ENCODE measurements at regions not wholly inside any gene's neighbourhood (a gene's known extent, or its start where the extent isn't known, plus 50 kb on each side); places are given as distances from the start of the nearest gene placed in this dataset.
A peak's percentile ranks its signal among the peaks of the same experiment; 100 is the strongest.

GRCh38 chr6:105633814-105634213 lies 230.9 kb upstream of the PREP start:
- Histone ChIP-seq H3K79me2 (ENCODE audit: control insufficient read depth, insufficient read depth, low read length, unreplicated experiment) (no peaks in the 10 kb centered on the region), H3K27me3 (ENCODE audit: insufficient read depth, low read length) (0 out of 2 replicates have a peak, but pooled peaks cover 2% of the 10 kb centered on the region), H3K27ac (ENCODE audit: low read depth, low read length) (no peak overlapping the region), H3K4me3 (ENCODE audit: low read depth, low read length) (no peak overlapping the region), H2AFZ (ENCODE audit: low read length, unreplicated experiment) (no peak overlapping the region), H3K4me1 (ENCODE audit: control insufficient read depth, insufficient read depth, low read length, unreplicated experiment) (no peaks in the 10 kb centered on the region), H3K36me3 (ENCODE audit: insufficient read depth, low read length) (no peaks in the 10 kb centered on the region)

GRCh38 chr6:105628156-105628860 lies 225.4 kb upstream of the PREP start:
- no peak overlapping the region for H3K27ac ChIP-seq (ENCODE audit: low read depth, low read length)
- no peaks in the 10 kb centered on the region for H3K4me1 ChIP-seq (ENCODE audit: control insufficient read depth, insufficient read depth, low read length, unreplicated experiment)
- no peaks in the 10 kb centered on the region for H3K79me2 ChIP-seq (ENCODE audit: control insufficient read depth, insufficient read depth, low read length, unreplicated experiment)
- no peak overlapping the region for H2AFZ ChIP-seq (ENCODE audit: low read length, unreplicated experiment)
- H3K27me3 ChIP-seq (ENCODE audit: insufficient read depth, low read length) = 0 out of 2 replicates have a peak, but pooled peaks cover 2% of the 10 kb centered on the region
- no peaks in the 10 kb centered on the region for H3K36me3 ChIP-seq (ENCODE audit: insufficient read depth, low read length)
- no peak overlapping the region for H3K4me3 ChIP-seq (ENCODE audit: low read depth, low read length)

GRCh38 chr6:105626295-105627158 lies 223.6 kb upstream of the PREP start:
- Histone ChIP-seq H2AFZ (ENCODE audit: low read length, unreplicated experiment) (no peak overlapping the region), H3K36me3 (ENCODE audit: insufficient read depth, low read length) (no peaks in the 10 kb centered on the region), H3K27ac (ENCODE audit: low read depth, low read length) (no peak overlapping the region), H3K79me2 (ENCODE audit: control insufficient read depth, insufficient read depth, low read length, unreplicated experiment) (no peaks in the 10 kb centered on the region), H3K27me3 (ENCODE audit: insufficient read depth, low read length) (0 out of 2 replicates have a peak, but pooled peaks cover 2% of the 10 kb centered on the region), H3K4me3 (ENCODE audit: low read depth, low read length) (no peak overlapping the region), H3K4me1 (ENCODE audit: control insufficient read depth, insufficient read depth, low read length, unreplicated experiment) (no peaks in the 10 kb centered on the region)

- H3K4me3 ChIP-seq (ENCODE audit: low read depth, low read length) = no peak overlapping the region
- no peaks in the 10 kb centered on the region for H3K27me3 ChIP-seq (ENCODE audit: insufficient read depth, low read length)
- H3K27ac ChIP-seq (ENCODE audit: low read depth, low read length) = no peak overlapping the region
- H3K79me2 ChIP-seq (ENCODE audit: control insufficient read depth, insufficient read depth, low read length, unreplicated experiment) = no peaks in the 10 kb centered on the region
- no peak overlapping the region for H2AFZ ChIP-seq (ENCODE audit: low read length, unreplicated experiment)
- H3K36me3 ChIP-seq (ENCODE audit: insufficient read depth, low read length) = no peaks in the 10 kb centered on the region
- peaks cover 4% of the 10 kb centered on the region for H3K4me1 ChIP-seq (ENCODE audit: control insufficient read depth, insufficient read depth, low read length, unreplicated experiment)
These were observed 221.1 kb upstream of the PREP start for GRCh38 chr6:105624021-105624420.

- peaks cover 4% of the 10 kb centered on the region for H3K4me1 ChIP-seq (ENCODE audit: control insufficient read depth, insufficient read depth, low read length, unreplicated experiment)
- H3K79me2 ChIP-seq (ENCODE audit: control insufficient read depth, insufficient read depth, low read length, unreplicated experiment) = no peaks in the 10 kb centered on the region
- H3K36me3 ChIP-seq (ENCODE audit: insufficient read depth, low read length) = no peaks in the 10 kb centered on the region
- H3K4me3 ChIP-seq (ENCODE audit: low read depth, low read length) = no peak overlapping the region
- no peak overlapping the region for H3K27ac ChIP-seq (ENCODE audit: low read depth, low read length)
- H3K27me3 ChIP-seq (ENCODE audit: insufficient read depth, low read length) = no peaks in the 10 kb centered on the region
- no peak overlapping the region for H2AFZ ChIP-seq (ENCODE audit: low read length, unreplicated experiment)
These were observed 219.3 kb upstream of the PREP start for GRCh38 chr6:105622226-105622625.

- no peaks in the 10 kb centered on the region for H3K36me3 ChIP-seq (ENCODE audit: insufficient read depth, low read length)
- peaks cover 6% of the 10 kb centered on the region for H3K4me1 ChIP-seq (ENCODE audit: control insufficient read depth, insufficient read depth, low read length, unreplicated experiment)
- H3K27ac ChIP-seq (ENCODE audit: low read depth, low read length) = peak overlapping the region; percentile 29; the same call in 1 of the 2 replicates
- H2AFZ ChIP-seq (ENCODE audit: low read length, unreplicated experiment) = no peak overlapping the region
- H3K4me3 ChIP-seq (ENCODE audit: low read depth, low read length) = no peak overlapping the region
- no peaks in the 10 kb centered on the region for H3K79me2 ChIP-seq (ENCODE audit: control insufficient read depth, insufficient read depth, low read length, unreplicated experiment)
- H3K27me3 ChIP-seq (ENCODE audit: insufficient read depth, low read length) = no peaks in the 10 kb centered on the region
These were observed 218.8 kb upstream of the PREP start for GRCh38 chr6:105621564-105622175.

- no peak overlapping the region for H2AFZ ChIP-seq (ENCODE audit: low read length, unreplicated experiment)
- peak overlapping the region; percentile 54; the same call in 1 of the 2 replicates for H3K27ac ChIP-seq (ENCODE audit: low read depth, low read length)
- peaks cover 7% of the 10 kb centered on the region for H3K4me1 ChIP-seq (ENCODE audit: control insufficient read depth, insufficient read depth, low read length, unreplicated experiment)
These were observed 218.0 kb upstream of the PREP start for GRCh38 chr6:105620878-105621277.

GRCh38 chr6:105619971-105620741 lies 217.3 kb upstream of the PREP start:
- Histone ChIP-seq H3K4me3 (ENCODE audit: low read depth, low read length) (no peak overlapping the region), H3K36me3 (ENCODE audit: insufficient read depth, low read length) (no peaks in the 10 kb centered on the region), H3K79me2 (ENCODE audit: control insufficient read depth, insufficient read depth, low read length, unreplicated experiment) (no peaks in the 10 kb centered on the region), H3K27ac (ENCODE audit: low read depth, low read length) (peak overlapping the region; percentile 54; the same call in 1 of the 2 replicates), H3K4me1 (ENCODE audit: control insufficient read depth, insufficient read depth, low read length, unreplicated experiment) (peaks cover 7% of the 10 kb centered on the region), H3K27me3 (ENCODE audit: insufficient read depth, low read length) (no peaks in the 10 kb centered on the region), H2AFZ (ENCODE audit: low read length, unreplicated experiment) (no peak overlapping the region)

More at GRCh38 chr6:105620878-105621277, 218.0 kb upstream of the PREP start:
- Histone ChIP-seq H3K36me3 (ENCODE audit: insufficient read depth, low read length) (no peaks in the 10 kb centered on the region), H3K27me3 (ENCODE audit: insufficient read depth, low read length) (no peaks in the 10 kb centered on the region), H3K79me2 (ENCODE audit: control insufficient read depth, insufficient read depth, low read length, unreplicated experiment) (no peaks in the 10 kb centered on the region), H3K4me3 (ENCODE audit: low read depth, low read length) (no peak overlapping the region)

GRCh38 chr6:105618247-105618646 lies 215.4 kb upstream of the PREP start:
- no peaks in the 10 kb centered on the region for H3K36me3 ChIP-seq (ENCODE audit: insufficient read depth, low read length)
- H2AFZ ChIP-seq (ENCODE audit: low read length, unreplicated experiment) = no peak overlapping the region
- H3K27me3 ChIP-seq (ENCODE audit: insufficient read depth, low read length) = no peaks in the 10 kb centered on the region
- H3K79me2 ChIP-seq (ENCODE audit: control insufficient read depth, insufficient read depth, low read length, unreplicated experiment) = no peaks in the 10 kb centered on the region
- H3K4me1 ChIP-seq (ENCODE audit: control insufficient read depth, insufficient read depth, low read length, unreplicated experiment) = peaks cover 7% of the 10 kb centered on the region
- peak overlapping the region; percentile 10; the same call in 1 of the 2 replicates for H3K27ac ChIP-seq (ENCODE audit: low read depth, low read length)
- H3K4me3 ChIP-seq (ENCODE audit: low read depth, low read length) = no peak overlapping the region

GRCh38 chr6:105616521-105616920 lies 213.6 kb upstream of the PREP start:
- Histone ChIP-seq H3K4me1 (ENCODE audit: control insufficient read depth, insufficient read depth, low read length, unreplicated experiment) (peaks cover 16% of the 10 kb centered on the region), H3K27me3 (ENCODE audit: insufficient read depth, low read length) (no peaks in the 10 kb centered on the region), H3K79me2 (ENCODE audit: control insufficient read depth, insufficient read depth, low read length, unreplicated experiment) (no peaks in the 10 kb centered on the region), H3K27ac (ENCODE audit: low read depth, low read length) (peak overlapping the region; percentile 49; the same call in 1 of the 2 replicates), H2AFZ (ENCODE audit: low read length, unreplicated experiment) (no peak overlapping the region), H3K4me3 (ENCODE audit: low read depth, low read length) (no peak overlapping the region), H3K36me3 (ENCODE audit: insufficient read depth, low read length) (no peaks in the 10 kb centered on the region)
